ENCODE measurements at regions not wholly inside any gene's neighbourhood (a gene's known extent, or its start where the extent isn't known, plus 50 kb on each side); places are given as distances from the start of the nearest gene placed in this dataset.
A peak's percentile ranks its signal among the peaks of the same experiment; 100 is the strongest.

GRCh38 chr2:240225660-240226475 is 85.4 kb upstream of the OTOS start:
- TF ChIP-seq, protein P1, sequence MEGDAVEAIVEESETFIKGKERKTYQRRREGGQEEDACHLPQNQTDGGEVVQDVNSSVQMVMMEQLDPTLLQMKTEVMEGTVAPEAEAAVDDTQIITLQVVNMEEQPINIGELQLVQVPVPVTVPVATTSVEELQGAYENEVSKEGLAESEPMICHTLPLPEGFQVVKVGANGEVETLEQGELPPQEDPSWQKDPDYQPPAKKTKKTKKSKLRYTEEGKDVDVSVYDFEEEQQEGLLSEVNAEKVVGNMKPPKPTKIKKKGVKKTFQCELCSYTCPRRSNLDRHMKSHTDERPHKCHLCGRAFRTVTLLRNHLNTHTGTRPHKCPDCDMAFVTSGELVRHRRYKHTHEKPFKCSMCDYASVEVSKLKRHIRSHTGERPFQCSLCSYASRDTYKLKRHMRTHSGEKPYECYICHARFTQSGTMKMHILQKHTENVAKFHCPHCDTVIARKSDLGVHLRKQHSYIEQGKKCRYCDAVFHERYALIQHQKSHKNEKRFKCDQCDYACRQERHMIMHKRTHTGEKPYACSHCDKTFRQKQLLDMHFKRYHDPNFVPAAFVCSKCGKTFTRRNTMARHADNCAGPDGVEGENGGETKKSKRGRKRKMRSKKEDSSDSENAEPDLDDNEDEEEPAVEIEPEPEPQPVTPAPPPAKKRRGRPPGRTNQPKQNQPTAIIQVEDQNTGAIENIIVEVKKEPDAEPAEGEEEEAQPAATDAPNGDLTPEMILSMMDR (IDR thresholded peaks at IDR 0.05): no peak
- H3K4me1 ChIP-seq: no peaks in the 10 kb centered on the region
- H3K9ac ChIP-seq (ENCODE audit: low read depth in 2 of 2, low read length in 2 of 2): no peak overlapping the region
- H3K27me3 ChIP-seq: no peaks in the 10 kb centered on the region
- H3K4me3 ChIP-seq: no peak overlapping the region
- intact Hi-C loops (cut with DNase I): no loop called here
- H3K36me3 ChIP-seq: no peaks in the 10 kb centered on the region
- H3K27ac ChIP-seq: no peak overlapping the region
- peak; percentile 7 for DNase-seq
- no peaks in the 10 kb centered on the region for H3K9me3 ChIP-seq

GRCh38 chr2:240226672-240227537 is 86.4 kb upstream of the OTOS start:
- TF ChIP-seq, protein P1 (IDR thresholded peaks at IDR 0.05): no peak
- H3K4me3 ChIP-seq: no peak overlapping the region
- H3K36me3 ChIP-seq: no peaks in the 10 kb centered on the region
- intact Hi-C loops (cut with DNase I): no loop called here
- peak; percentile 11 for DNase-seq
- H3K27me3 ChIP-seq: no peaks in the 10 kb centered on the region
- no peak overlapping the region for H3K27ac ChIP-seq
- H3K4me1 ChIP-seq: no peaks in the 10 kb centered on the region
- H3K9me3 ChIP-seq: no peaks in the 10 kb centered on the region
- no peak overlapping the region for H3K9ac ChIP-seq (ENCODE audit: low read depth in 2 of 2, low read length in 2 of 2)

DNA sequence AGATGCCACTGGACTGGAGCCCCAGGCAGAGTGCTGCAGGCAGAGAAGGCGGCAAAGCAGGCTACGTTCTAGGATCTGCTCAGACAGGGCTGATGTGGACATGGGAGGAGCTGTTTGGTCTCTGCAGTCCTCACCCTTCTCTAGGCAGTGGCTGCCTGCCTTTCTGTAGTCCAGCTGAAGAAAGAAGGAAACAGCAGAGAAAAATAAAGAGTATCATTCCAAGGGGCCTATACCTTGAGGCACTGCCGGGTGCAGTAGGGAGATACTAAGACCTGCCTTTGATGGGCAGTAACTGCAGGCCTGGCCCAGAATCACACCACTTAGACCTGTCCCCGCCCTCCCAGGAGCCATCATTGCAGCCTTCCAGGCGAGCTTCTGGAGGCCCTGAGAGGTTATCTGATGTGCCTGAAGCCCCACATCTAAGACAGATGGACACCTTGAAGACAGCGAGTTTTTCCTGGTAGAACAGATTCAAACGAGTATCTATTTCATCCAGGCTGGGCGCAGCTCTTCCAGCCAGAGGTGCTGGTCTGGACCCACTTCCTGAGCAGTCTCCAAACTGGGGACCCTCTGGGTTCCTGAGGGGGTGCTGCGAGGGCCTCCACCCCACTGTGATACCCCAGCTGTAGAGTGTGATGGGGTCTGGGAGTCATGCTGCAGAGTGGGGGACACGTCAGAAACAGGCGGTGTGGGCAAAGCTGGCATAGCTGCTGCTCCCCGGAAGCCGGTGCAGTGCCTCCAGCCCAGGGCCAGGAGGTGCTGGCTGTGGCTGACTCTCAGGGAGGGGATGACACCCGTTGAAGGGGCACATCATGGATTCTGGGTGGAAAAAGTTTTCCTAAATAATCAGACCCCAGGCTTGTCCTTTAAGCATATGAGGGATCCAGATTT is 87.3 kb upstream of the OTOS start:
- intact Hi-C loops (cut with DNase I): no loop called here
- Histone ChIP-seq H3K27ac (no peak overlapping the region), H3K4me1 (no peaks in the 10 kb centered on the region), H3K36me3 (no peaks in the 10 kb centered on the region), H3K9me3 (no peaks in the 10 kb centered on the region), H3K27me3 (no peaks in the 10 kb centered on the region), H3K4me3 (no peak overlapping the region), H3K9ac (ENCODE audit: low read depth in 2 of 2, low read length in 2 of 2) (no peak overlapping the region)
- TF ChIP-seq, protein P1 (IDR thresholded peaks at IDR 0.05): no peak
- DNase-seq: peak; percentile 11

DNA sequence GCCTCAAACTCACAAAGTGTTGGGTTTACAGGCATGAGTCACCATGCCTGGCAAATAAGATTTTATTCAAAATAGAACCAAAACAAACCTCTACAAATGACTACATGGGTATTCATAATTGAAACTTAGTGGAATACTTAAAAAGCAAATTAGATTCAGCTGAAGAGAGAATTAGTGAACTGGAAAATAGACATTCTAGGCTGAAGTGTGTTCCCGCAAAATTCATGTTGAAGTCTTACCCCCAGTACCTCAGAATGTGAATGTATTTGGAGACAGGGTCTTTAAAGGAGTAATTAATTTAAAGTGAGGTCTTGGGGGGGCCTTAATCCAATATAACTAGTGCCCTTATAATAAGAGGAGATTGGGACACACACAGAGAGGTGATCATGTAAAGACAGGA is 88.5 kb upstream of the OTOS start:
- intact Hi-C loops (cut with DNase I): no loop called here
- DNase-seq: no peak
- TF ChIP-seq, protein P1 (IDR thresholded peaks at IDR 0.05): no peak

More for the DNA sequence above, 88.5 kb upstream of the OTOS start:
- no peaks in the 10 kb centered on the region for H3K9me3 ChIP-seq
- H3K4me3 ChIP-seq: no peak overlapping the region
- no peak overlapping the region for H3K9ac ChIP-seq (ENCODE audit: low read depth in 2 of 2, low read length in 2 of 2)
- H3K27me3 ChIP-seq: no peaks in the 10 kb centered on the region
- no peaks in the 10 kb centered on the region for H3K36me3 ChIP-seq
- no peaks in the 10 kb centered on the region for H3K4me1 ChIP-seq
- H3K27ac ChIP-seq: no peak overlapping the region

Measured in colonic mucosa (tissue), 4 donors.